ENCODE measurements at regions not wholly inside any gene's neighbourhood (a gene's known extent, or its start where the extent isn't known, plus 50 kb on each side); places are given as distances from the start of the nearest gene placed in this dataset.

DNA sequence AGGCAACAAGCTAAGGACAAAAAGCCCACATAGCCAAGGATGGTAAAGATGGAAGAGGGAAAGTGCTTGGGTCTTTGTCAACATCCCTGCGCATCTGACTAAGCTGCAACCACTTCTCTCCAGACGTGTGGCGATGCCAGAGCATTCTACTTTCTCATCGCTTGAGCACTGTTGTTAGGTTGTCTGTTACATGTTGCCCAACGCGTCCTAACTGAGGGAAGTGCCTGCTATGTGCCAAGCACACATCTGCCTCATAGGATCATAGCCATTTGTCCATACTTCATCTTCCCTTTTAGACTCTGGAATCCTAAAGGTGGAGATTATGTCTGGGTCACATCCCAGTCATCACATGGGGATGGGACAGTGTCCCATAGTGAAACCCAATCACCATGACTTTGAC, 464.9 kb downstream of the MATN1 start:
- Histone ChIP-seq H3K9ac (ENCODE audit: low read length) (no peak overlapping the region), H3K27me3 (ENCODE audit: insufficient read depth, low read length) (no peaks in the 10 kb centered on the region), H3K9me3 (ENCODE audit: insufficient read depth, low read depth, low read length) (no peaks in the 10 kb centered on the region), H4K20me1 (ENCODE audit: insufficient read depth, low read length) (no peaks in the 10 kb centered on the region), H3K27ac (ENCODE audit: low read depth, low read length) (no peak overlapping the region), H3K4me2 (ENCODE audit: low read length) (no peak overlapping the region), H3K4me3 (ENCODE audit: insufficient read depth, low read depth, low read length) (no peak overlapping the region), H3K4me1 (ENCODE audit: insufficient read depth, low read length) (no peaks in the 10 kb centered on the region), H3K36me3 (ENCODE audit: insufficient read depth, low read length) (no peaks in the 10 kb centered on the region), H3K79me2 (ENCODE audit: insufficient read depth, low read length) (no peaks in the 10 kb centered on the region), H2AFZ (ENCODE audit: low read depth, low read length) (no peak overlapping the region)
- peaks cover 47% of the 10 kb centered on the region for H3K27me3 Mint-ChIP-seq (ENCODE audit: low read depth, unreplicated experiment)
- no peaks in the 10 kb centered on the region for H3K36me3 Mint-ChIP-seq (ENCODE audit: low read depth, unreplicated experiment)
- FAIRE-seq (no peak), DNase-seq (ENCODE audit: low read depth) (no peak)
- H3K9me3 Mint-ChIP-seq (ENCODE audit: unreplicated experiment), result peaks cover 8% of the 10 kb centered on the region
- H3K27ac Mint-ChIP-seq (ENCODE audit: unreplicated experiment), result no peak overlapping the region
- TF ChIP-seq, protein P1, sequence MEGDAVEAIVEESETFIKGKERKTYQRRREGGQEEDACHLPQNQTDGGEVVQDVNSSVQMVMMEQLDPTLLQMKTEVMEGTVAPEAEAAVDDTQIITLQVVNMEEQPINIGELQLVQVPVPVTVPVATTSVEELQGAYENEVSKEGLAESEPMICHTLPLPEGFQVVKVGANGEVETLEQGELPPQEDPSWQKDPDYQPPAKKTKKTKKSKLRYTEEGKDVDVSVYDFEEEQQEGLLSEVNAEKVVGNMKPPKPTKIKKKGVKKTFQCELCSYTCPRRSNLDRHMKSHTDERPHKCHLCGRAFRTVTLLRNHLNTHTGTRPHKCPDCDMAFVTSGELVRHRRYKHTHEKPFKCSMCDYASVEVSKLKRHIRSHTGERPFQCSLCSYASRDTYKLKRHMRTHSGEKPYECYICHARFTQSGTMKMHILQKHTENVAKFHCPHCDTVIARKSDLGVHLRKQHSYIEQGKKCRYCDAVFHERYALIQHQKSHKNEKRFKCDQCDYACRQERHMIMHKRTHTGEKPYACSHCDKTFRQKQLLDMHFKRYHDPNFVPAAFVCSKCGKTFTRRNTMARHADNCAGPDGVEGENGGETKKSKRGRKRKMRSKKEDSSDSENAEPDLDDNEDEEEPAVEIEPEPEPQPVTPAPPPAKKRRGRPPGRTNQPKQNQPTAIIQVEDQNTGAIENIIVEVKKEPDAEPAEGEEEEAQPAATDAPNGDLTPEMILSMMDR (IDR thresholded peaks at IDR 0.05; ENCODE audit: insufficient read depth, low read depth, low read length), result no peak
- TF ChIP-seq EZH2 (IDR thresholded peaks at IDR 0.05; ENCODE audit: insufficient read depth, low read length), result no peak
- no peak overlapping the region for H3K4me3 Mint-ChIP-seq (ENCODE audit: unreplicated experiment)
- peaks cover 3% of the 10 kb centered on the region for H3K4me1 Mint-ChIP-seq (ENCODE audit: low read depth, unreplicated experiment)

DNA sequence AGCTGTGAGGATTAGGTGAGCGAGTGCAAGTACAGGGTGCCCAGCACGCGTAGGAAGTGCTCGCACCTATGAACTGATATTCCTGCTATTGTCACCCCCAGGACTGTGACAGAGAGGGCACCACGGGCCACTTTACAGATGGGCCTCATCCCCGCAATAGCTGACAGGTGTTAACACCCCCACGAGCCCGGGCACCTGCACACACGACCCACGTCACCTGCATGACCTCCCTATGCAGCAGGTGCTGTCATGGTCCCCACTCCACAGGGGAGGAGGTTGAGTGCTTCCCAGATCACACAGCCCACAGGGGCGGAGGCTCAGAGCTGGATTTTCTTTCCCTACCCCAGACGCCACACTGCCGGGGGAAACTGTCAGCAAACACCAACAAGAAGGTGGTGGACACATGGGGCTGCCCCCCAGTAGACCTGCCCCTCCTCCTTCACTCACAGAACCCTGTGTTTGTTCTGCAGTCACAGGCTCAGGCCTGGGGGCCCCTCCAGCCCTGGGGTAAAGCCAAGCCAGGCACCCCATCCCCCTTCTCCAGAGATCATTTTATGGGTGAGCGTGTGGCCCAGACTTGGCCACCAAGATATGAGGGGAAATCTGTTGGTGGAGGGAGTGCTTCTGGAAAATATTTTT, 465.5 kb downstream of the MATN1 start:
- H3K9ac ChIP-seq (ENCODE audit: low read length), result no peak overlapping the region
- H3K9me3 ChIP-seq (ENCODE audit: insufficient read depth, low read depth, low read length), result no peaks in the 10 kb centered on the region
- no peaks in the 10 kb centered on the region for H3K27me3 ChIP-seq (ENCODE audit: insufficient read depth, low read length)
- FAIRE-seq, result no peak
- no peak overlapping the region for H3K4me3 ChIP-seq (ENCODE audit: insufficient read depth, low read depth, low read length)
- DNase-seq (ENCODE audit: low read depth), result no peak
- no peaks in the 10 kb centered on the region for H3K4me1 ChIP-seq (ENCODE audit: insufficient read depth, low read length)
- Mint-ChIP-seq H3K27ac (ENCODE audit: unreplicated experiment) (no peak overlapping the region), H3K9me3 (ENCODE audit: unreplicated experiment) (peaks cover 8% of the 10 kb centered on the region), H3K4me3 (ENCODE audit: unreplicated experiment) (no peak overlapping the region), H3K36me3 (ENCODE audit: low read depth, unreplicated experiment) (no peaks in the 10 kb centered on the region), H3K4me1 (ENCODE audit: low read depth, unreplicated experiment) (peaks cover 6% of the 10 kb centered on the region), H3K27me3 (ENCODE audit: low read depth, unreplicated experiment) (peaks cover 45% of the 10 kb centered on the region)
- H3K4me2 ChIP-seq (ENCODE audit: low read length), result no peak overlapping the region
- no peak for TF ChIP-seq EZH2 (IDR thresholded peaks at IDR 0.05; ENCODE audit: insufficient read depth, low read length)
- TF ChIP-seq, protein P1 (IDR thresholded peaks at IDR 0.05; ENCODE audit: insufficient read depth, low read depth, low read length), result no peak
- no peaks in the 10 kb centered on the region for H4K20me1 ChIP-seq (ENCODE audit: insufficient read depth, low read length)
- no peak overlapping the region for H2AFZ ChIP-seq (ENCODE audit: low read depth, low read length)
- H3K27ac ChIP-seq (ENCODE audit: low read depth, low read length), result no peak overlapping the region
- H3K79me2 ChIP-seq (ENCODE audit: insufficient read depth, low read length), result no peaks in the 10 kb centered on the region
- no peaks in the 10 kb centered on the region for H3K36me3 ChIP-seq (ENCODE audit: insufficient read depth, low read length)

DNA sequence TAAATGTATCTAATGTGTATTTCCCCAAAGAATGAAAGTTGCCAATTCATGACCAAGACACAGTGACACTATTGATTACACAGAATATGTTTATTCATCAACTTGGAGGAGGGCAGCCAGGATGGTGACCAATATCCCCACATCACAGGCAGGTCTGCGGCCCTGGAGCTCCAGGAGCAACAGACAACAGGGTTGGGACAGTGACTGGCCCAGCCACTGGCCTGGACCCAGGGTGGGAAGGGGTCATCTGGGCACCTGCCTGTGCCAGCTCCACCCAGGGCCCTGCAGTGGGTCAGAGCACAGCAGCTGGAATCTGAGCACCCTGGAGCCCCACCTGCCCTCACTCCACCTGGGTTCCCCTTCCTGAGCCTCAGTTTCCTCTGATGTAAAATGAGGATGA, 466.1 kb downstream of the MATN1 start:
- no peaks in the 10 kb centered on the region for H3K36me3 Mint-ChIP-seq (ENCODE audit: low read depth, unreplicated experiment)
- TF ChIP-seq, protein P1 (IDR thresholded peaks at IDR 0.05; ENCODE audit: insufficient read depth, low read depth, low read length), result no peak
- no peak for TF ChIP-seq EZH2 (IDR thresholded peaks at IDR 0.05; ENCODE audit: insufficient read depth, low read length)
- no peak for FAIRE-seq

More for the DNA sequence above, 466.1 kb downstream of the MATN1 start:
- no peak overlapping the region for H3K27ac Mint-ChIP-seq (ENCODE audit: unreplicated experiment)
- Histone ChIP-seq H3K9me3 (ENCODE audit: insufficient read depth, low read depth, low read length) (no peaks in the 10 kb centered on the region), H2AFZ (ENCODE audit: low read depth, low read length) (no peak overlapping the region), H4K20me1 (ENCODE audit: insufficient read depth, low read length) (no peaks in the 10 kb centered on the region), H3K27me3 (ENCODE audit: insufficient read depth, low read length) (no peaks in the 10 kb centered on the region), H3K4me2 (ENCODE audit: low read length) (no peak overlapping the region), H3K4me3 (ENCODE audit: insufficient read depth, low read depth, low read length) (no peak overlapping the region), H3K27ac (ENCODE audit: low read depth, low read length) (no peak overlapping the region), H3K36me3 (ENCODE audit: insufficient read depth, low read length) (no peaks in the 10 kb centered on the region), H3K4me1 (ENCODE audit: insufficient read depth, low read length) (no peaks in the 10 kb centered on the region), H3K79me2 (ENCODE audit: insufficient read depth, low read length) (no peaks in the 10 kb centered on the region), H3K9ac (ENCODE audit: low read length) (no peak overlapping the region)
- no peak for DNase-seq (ENCODE audit: low read depth)
- peaks cover 6% of the 10 kb centered on the region for H3K4me1 Mint-ChIP-seq (ENCODE audit: low read depth, unreplicated experiment)
- H3K4me3 Mint-ChIP-seq (ENCODE audit: unreplicated experiment), result no peak overlapping the region
- peaks cover 43% of the 10 kb centered on the region for H3K27me3 Mint-ChIP-seq (ENCODE audit: low read depth, unreplicated experiment)
- H3K9me3 Mint-ChIP-seq (ENCODE audit: unreplicated experiment), result peaks cover 8% of the 10 kb centered on the region
